ENCODE measurements at regions not wholly inside any gene's neighbourhood (a gene's known extent, or its start where the extent isn't known, plus 50 kb on each side); places are given as distances from the start of the nearest gene placed in this dataset.

GRCh38 chr6:41404182-41404845 lies 68.9 kb downstream of the NCR2 start:
- no peak for TF ChIP-seq CTCF (conservative IDR thresholded peaks at IDR 0.05; ENCODE audit: low read depth, low read length)
- H3K4me3 ChIP-seq (ENCODE audit: low read depth, low read length), result no peak overlapping the region
- no peak for DNase-seq (ENCODE audit: low read depth)

GRCh38 chr6:41405941-41406727 lies 70.7 kb downstream of the NCR2 start:
- TF ChIP-seq CTCF (conservative IDR thresholded peaks at IDR 0.05; ENCODE audit: low read depth, low read length), result no peak
- no peak overlapping the region for H3K4me3 ChIP-seq (ENCODE audit: low read depth, low read length)
- no peak for DNase-seq (ENCODE audit: low read depth)

- TF ChIP-seq CTCF (conservative IDR thresholded peaks at IDR 0.05; ENCODE audit: low read depth, low read length), result no peak
- no peak overlapping the region for H3K4me3 ChIP-seq (ENCODE audit: low read depth, low read length)
- DNase-seq (ENCODE audit: low read depth), result no peak
These were observed 71.5 kb downstream of the NCR2 start for GRCh38 chr6:41406728-41407489.

GRCh38 chr6:41408576-41408975 lies 73.2 kb downstream of the NCR2 start:
- H3K4me3 ChIP-seq (ENCODE audit: low read depth, low read length), result no peak overlapping the region
- no peak for TF ChIP-seq CTCF (conservative IDR thresholded peaks at IDR 0.05; ENCODE audit: low read depth, low read length)

GRCh38 chr6:41408982-41409381 lies 73.6 kb downstream of the NCR2 start:
- TF ChIP-seq CTCF (conservative IDR thresholded peaks at IDR 0.05; ENCODE audit: low read depth, low read length), result no peak
- DNase-seq (ENCODE audit: low read depth), result no peak
- no peak overlapping the region for H3K4me3 ChIP-seq (ENCODE audit: low read depth, low read length)

More at GRCh38 chr6:41408576-41408975, 73.2 kb downstream of the NCR2 start:
- no peak for DNase-seq (ENCODE audit: low read depth)

- H3K4me3 ChIP-seq (ENCODE audit: low read depth, low read length), result no peak overlapping the region
- TF ChIP-seq CTCF (conservative IDR thresholded peaks at IDR 0.05; ENCODE audit: low read depth, low read length), result no peak
- DNase-seq (ENCODE audit: low read depth), result no peak
These were observed 74.1 kb downstream of the NCR2 start for GRCh38 chr6:41409489-41409888.
